HG02938 (cell line): ENCODE measurements at regions not wholly inside any gene's neighbourhood (a gene's known extent, or its start where the extent isn't known, plus 50 kb on each side); places are given as distances from the start of the nearest gene placed in this dataset.

Source experiments
- ATAC-seq: cut with Tn5 transposase; IDR thresholded peaks from one replicate; pipeline ENCODE4 v1.9.1; 2021; ENCODE audit warnings: mild to moderate bottlenecking, moderate library complexity; ENCODE audit not compliant: unreplicated experiment

DNA sequence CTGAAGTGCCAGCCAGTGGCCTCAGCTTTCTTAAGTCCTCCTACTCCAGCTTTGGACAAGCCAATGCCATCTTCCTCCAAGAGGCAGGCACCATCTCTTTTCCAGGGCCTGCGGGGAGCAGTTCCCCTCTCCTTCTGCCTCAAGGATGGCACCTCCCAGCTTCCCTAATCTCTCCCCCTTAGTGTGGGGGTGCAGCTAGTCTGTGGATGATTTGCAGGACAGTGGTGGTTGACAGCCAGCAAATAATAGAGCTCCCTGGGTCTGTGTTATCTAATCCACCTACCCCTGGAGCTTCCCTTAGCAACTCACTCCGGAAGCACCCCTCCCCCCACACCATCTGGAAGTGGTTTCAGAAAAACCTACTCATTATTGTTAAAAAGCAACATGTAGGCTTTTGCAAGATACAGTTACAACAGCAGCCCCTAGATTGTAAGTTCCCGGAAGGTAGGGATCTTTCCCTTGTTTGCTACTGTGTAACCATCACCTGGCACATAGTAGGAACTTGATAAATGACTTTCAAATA lies 247.1 kb downstream of the BCOR start:
- ATAC-seq, result no peak

GRCh38 chrX:39851745-39852455 lies 245.9 kb downstream of the BCOR start:
- ATAC-seq, result no peak

DNA sequence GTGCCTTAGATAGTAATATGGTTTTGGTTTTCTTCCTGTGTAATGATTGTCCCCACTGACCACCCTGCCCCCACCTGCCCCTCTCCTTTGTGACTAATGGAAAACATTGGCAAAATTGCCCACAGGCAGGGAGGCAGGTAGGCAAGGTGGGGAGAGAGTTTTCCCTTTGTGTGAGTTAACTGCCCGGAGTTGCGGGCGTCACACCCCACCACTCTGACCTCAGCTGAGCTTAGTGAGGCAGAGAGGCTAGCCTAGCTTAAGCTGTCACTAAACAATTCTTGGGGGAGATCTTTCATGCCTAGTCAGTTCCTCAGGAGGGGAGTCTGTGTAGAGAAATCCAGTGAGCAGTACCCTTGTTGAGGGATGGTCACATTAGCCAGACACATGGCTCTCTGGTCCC lies 245.3 kb downstream of the BCOR start:
- no peak for ATAC-seq

DNA sequence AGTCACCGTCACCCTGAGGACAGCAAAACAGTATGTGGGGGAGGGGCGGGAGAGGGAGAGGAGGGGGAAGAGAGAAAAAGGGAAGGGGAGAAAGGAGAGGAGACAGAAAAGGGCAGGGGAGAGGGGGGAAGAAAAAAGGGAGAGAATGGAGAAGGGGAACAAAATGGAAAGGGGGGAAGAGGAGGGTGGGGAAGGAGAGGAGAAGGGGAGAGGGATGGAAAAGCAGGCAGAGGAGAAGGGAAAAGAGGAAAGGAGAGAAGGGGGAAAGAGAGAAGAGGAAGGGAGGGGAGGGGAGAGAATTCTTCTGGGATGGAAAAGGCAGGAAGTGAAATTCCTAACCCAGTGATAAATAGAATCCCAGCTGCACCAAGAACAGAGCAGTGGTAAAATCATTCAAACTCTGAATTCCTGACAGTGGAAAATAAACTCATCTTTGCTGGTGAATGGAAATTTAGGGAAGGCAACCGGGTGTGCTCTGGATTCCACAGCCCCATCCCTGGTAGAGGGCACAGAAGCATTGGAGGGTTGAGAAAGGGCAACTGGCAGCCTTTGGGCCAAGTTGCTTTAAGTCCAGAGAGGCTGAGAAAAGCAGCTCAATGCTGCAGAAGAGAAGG lies 244.2 kb downstream of the BCOR start:
- ATAC-seq, result no peak

- peak; percentile 86 for ATAC-seq
Measured at GRCh38 chrX:39854772-39855747, 242.7 kb downstream of the BCOR start.

GRCh38 chrX:39855748-39856129 lies 242.0 kb downstream of the BCOR start:
- ATAC-seq, result peak; percentile 37

DNA sequence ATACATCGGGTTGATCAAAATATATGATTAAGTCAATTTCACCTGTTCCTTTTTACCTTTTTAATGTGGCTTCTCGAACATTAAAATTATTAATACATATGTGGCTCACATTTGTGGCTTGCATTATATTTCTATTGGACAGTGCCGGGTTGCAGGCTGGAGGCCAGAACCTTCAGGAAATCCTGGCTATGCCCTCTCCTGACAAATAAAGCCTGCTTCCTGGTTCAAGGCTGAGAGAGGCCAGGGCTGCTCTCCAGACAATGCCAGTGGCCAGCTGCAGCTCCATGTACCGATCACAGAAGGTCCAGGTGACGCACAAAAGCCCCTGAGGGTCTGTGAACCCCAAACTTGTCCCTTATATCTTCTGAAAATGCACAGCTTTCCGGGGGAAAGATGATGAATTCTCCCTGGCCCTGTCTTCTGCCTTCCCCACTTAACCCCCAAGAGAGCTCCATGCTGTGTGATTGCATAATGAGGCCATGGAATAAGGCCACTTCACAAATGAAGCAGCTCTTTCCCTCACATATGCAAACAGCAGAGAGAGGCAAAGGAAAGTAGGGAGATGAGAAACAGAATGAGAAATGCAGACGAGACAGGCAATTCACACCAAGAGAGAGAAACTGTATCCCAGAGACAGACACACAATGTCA lies 241.2 kb downstream of the BCOR start:
- ATAC-seq, result no peak

DNA sequence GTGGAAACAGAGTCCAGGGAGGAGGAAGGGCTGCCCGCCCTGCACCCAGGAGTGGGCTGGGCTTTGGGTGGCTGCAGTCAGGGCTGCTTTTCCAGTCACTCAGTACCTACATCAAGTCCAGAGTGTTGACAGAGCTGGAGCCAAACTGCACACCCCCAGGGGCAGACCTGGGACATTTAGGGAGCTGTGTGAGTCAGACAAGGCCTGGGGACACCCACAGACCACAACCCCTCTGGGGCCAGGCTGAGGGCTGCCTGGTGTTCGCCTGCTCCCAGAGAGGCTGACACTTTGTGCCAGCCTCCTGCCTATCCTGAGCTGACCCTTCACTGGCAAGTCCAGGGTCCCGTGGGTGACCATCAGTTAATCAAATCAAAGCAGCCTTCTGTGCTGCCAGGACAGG lies 240.0 kb downstream of the BCOR start:
- ATAC-seq, result no peak

GRCh38 chrX:39859991-39860861 lies 237.5 kb downstream of the BCOR start:
- ATAC-seq, result peak; percentile 71

- no peak for ATAC-seq
Measured at GRCh38 chrX:39862963-39863362, 234.8 kb downstream of the BCOR start.

- no peak for ATAC-seq
Measured at GRCh38 chrX:39866229-39866628, 231.5 kb downstream of the BCOR start.

DNA sequence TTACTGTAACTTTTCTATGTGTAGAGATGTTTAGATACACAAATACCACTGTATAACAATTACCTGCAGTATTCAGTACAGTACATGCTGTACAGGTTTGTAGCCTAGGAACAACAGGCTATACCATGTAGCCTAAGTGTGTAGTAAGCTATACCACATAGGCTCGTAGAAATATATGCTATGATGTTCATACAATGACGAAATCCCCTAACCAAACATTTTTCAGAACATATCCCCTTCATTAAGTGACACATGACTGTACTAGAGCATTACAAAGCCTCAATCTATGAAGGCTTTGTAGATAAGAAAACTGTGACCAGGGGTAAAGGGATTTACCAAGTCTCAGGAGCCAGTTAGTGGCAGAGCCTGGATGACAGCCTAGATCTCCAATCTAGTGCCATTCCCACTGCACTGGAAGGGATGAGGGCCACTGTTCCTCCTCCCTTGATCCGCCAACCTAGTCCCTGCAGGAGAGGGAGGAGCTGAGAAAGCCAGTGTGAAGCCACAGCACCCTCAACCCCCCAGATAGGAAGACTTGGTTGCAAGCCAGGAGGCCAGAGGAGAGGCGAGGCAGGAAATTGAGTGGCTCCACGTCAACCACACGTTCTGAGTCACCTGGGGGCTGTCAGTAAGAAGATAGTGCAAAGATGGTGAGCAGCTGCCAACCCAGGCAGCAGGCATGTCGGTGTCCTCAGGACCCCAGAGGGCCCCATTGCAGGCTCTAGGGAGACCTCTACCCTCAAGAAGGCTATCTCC lies 227.7 kb downstream of the BCOR start:
- ATAC-seq, result no peak

- no peak for ATAC-seq
Measured at GRCh38 chrX:39871648-39872047, 226.1 kb downstream of the BCOR start.

DNA sequence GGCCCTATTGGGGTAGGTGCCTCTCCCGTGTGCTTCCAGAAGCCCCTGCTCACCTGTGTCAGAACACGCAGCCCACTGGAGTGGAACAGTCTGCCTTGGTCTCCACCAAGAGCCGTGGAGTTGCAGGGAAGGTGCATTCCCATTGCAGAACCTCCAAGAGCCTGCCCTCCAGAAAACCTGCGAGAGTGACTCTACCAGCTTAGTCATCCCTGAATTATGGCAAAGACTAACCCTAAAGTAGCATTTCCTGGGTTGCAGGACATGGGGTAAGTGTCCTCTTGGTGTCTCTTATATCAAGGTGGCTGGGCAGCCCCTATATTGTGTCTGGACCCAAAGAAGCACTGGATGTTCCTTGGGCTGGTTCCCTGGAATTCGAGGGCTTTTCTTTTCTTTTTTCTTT lies 224.6 kb downstream of the BCOR start:
- ATAC-seq, result no peak

DNA sequence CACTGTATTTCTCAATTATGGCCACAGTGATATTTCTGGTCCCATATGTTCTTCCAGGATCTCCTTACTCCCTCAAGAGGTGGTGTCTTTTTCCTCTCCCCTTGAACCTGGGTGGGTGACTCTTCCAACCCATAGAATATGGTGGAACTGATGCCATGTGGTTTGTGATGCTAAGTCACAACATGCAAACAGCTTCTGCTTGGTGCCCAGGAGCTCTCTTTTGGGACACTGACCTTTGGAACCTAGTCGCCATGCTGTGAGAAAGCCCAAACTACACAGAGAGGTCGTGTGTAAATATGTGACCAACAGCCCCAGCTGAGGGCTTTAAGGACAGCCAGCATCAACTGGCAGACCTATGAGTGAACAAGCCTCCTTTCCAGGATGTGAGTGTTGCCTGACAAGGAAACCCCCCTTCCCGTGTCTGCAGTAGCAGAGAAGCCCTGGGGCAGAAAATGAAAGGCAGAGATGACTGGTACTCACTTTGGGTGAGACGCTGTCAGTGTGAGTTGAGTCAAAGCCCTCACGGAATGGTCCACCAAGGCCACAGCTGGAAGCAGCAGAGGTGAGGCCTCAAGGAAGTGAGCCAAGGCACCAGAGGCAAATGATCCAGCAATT lies 223.4 kb downstream of the BCOR start:
- peak; percentile 96 for ATAC-seq

- no peak for ATAC-seq
Measured at GRCh38 chrX:39875834-39876628, 221.7 kb downstream of the BCOR start.

- ATAC-seq, result no peak
Measured at GRCh38 chrX:39877905-39878304, 219.9 kb downstream of the BCOR start.

DNA sequence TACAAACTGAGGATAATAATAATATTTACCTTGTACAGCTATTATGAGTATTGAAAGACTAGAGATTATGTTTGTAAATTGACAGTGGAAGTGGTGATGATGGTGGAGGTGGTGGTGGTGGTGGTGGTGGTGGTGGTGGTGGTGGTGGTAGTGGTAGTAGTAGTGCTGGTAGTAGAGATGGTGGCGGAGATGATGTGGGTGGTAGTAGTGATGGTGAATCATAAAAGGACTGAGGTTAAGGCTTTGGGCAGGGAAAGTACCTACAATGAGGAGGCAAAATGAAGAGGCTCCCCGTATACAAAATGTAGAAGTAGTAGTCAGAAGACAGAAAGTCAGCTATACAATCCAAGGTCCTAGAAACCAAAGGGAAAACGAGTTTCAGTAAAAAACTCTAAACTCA lies 214.1 kb downstream of the BCOR start:
- no peak for ATAC-seq
